SK-N-SH (cell line): ENCODE measurements at regions not wholly inside any gene's neighbourhood (a gene's known extent, or its start where the extent isn't known, plus 50 kb on each side); places are given as distances from the start of the nearest gene placed in this dataset.
"Not testable (repeated sequence)": the region's sequence is repeated elsewhere in the genome, so short reads cannot be mapped to it uniquely, and the experiment has no call there.

Source experiments
- CTCF ChIA-PET: fragments of 300-600, 350-600 bp; formaldehyde crosslinking; extraction: SDS; loops from one replicate; lab custom pipeline; 2021; lab: Yijun Ruan, JAX
- POLR2A ChIA-PET: fragments of 350-600 bp; sonication (Branson Sonifier 250); formaldehyde crosslinking; extraction: SDS; loops from one replicate; lab custom pipeline; 2020; ENCODE audit warnings: antibody characterized with exemption, inconsistent platforms; lab: Yijun Ruan, JAX
- DNase-seq: peaks from one replicate; pipeline ENCODE4 v3.0.0; 2012
- H2AFZ ChIP-seq: fragments of 200-600 bp; sonication (generic); 2 replicates; pipeline ENCODE4 v1.8.1; 2016; ENCODE audit warnings: antibody characterized with exemption, mild to moderate bottlenecking, low read depth
- H3F3A ChIP-seq: fragments of 200-600 bp; sonication (generic); replicated peaks from 2 replicates; pipeline ENCODE3; 2016; ENCODE audit warnings: antibody characterized with exemption, mild to moderate bottlenecking; ENCODE audit not compliant: insufficient read depth
- H3K27ac ChIP-seq, 2 experiments: fragments of 200-500 bp in 1 of 2; fragments of 200-600 bp in 1 of 2; sonication (Bioruptor generic) in 1 of 2; sonication (generic), shearing (Covaris generic) in 1 of 2; 2 replicates each; pipeline versions ENCODE4 v1.5.1 to v1.6.1; 2014 to 2016; ENCODE audit warnings: low read depth in 2 of 2, inconsistent platforms in 1 of 2, low read length in 1 of 2, mild to moderate bottlenecking in 1 of 2, mixed read lengths in 1 of 2
- H3K27me3 ChIP-seq: fragments of 200-600 bp; sonication (generic), shearing (Covaris generic); 2 replicates; pipeline ENCODE4 v1.6.1; 2016; ENCODE audit warnings: mixed run types; ENCODE audit not compliant: insufficient read depth
- H3K36me3 ChIP-seq, 2 experiments: fragments of 200-500 bp in 1 of 2; fragments of 200-600 bp in 1 of 2; sonication (Bioruptor generic) in 1 of 2; sonication (generic) in 1 of 2; replicated peaks in 1 of 2; 2 replicates each; pipeline versions ENCODE3 to v1.5.1; 2014 to 2016; ENCODE audit warnings: low read length in 1 of 2, mild to moderate bottlenecking in 1 of 2; ENCODE audit not compliant: insufficient read depth in 2 of 2, control insufficient read depth in 1 of 2
- H3K4me1 ChIP-seq, 2 experiments: fragments of 200-500 bp in 1 of 2; fragments of 200-600 bp in 1 of 2; sonication (Bioruptor generic) in 1 of 2; sonication (generic), shearing (Covaris generic) in 1 of 2; 2 replicates each; pipeline versions ENCODE4 v1.5.1 to v1.6.1; 2014 to 2016; ENCODE audit warnings: low read depth in 1 of 2, low read length in 1 of 2, mixed run types in 1 of 2; ENCODE audit not compliant: insufficient read depth in 2 of 2, control insufficient read depth in 1 of 2
- H3K4me2 ChIP-seq: fragments of 200-600 bp; sonication (generic), shearing (Covaris generic); 2 replicates; pipeline ENCODE4 v1.6.1; 2017; ENCODE audit warnings: mixed run types
- H3K4me3 ChIP-seq, 2 experiments: fragments of 200-500 bp in 1 of 2; fragments of 200-600 bp in 1 of 2; sonication (Bioruptor generic) in 1 of 2; sonication (generic), shearing (Covaris generic) in 1 of 2; 2 replicates each; pipeline versions ENCODE4 v1.5.1 to v1.8.1; 2014 to 2016; ENCODE audit warnings: low read depth in 2 of 2, inconsistent platforms in 1 of 2, low read length in 1 of 2, mild to moderate bottlenecking in 1 of 2, mixed read lengths in 1 of 2, moderate library complexity in 1 of 2
- H3K79me2 ChIP-seq: fragments of 200-600 bp; sonication (generic); 2 replicates; pipeline ENCODE4 v1.8.1; 2017; ENCODE audit warnings: mild to moderate bottlenecking; ENCODE audit not compliant: insufficient read depth
- H3K9ac ChIP-seq: fragments of 200-600 bp; sonication (generic); 2 replicates; pipeline ENCODE4 v1.6.1; 2017; ENCODE audit warnings: mixed run types
- H3K9me2 ChIP-seq: fragments of 200-600 bp; sonication (generic); 2 replicates; pipeline ENCODE4 v1.6.1; 2017; ENCODE audit warnings: mixed run types
- H3K9me3 ChIP-seq: fragments of 200-600 bp; sonication (generic); 2 replicates; pipeline ENCODE4 v1.6.1; 2017; ENCODE audit warnings: mixed run types, mild to moderate bottlenecking, moderate library complexity
- H4K20me1 ChIP-seq: fragments of 200-600 bp; sonication (generic); 2 replicates; pipeline ENCODE4 v1.6.1; 2017; ENCODE audit warnings: mild to moderate bottlenecking, mixed run types; ENCODE audit not compliant: insufficient read depth
- EP300 ChIP-seq, 2 experiments: IDR thresholded peaks; 2 replicates each; pipeline versions ENCODE4 v1.4.0 to v1.6.1; 2012; ENCODE audit warnings: borderline replicate concordance in 1 of 2, low read depth in 1 of 2, low read length in 1 of 2
- FOXJ3 ChIP-seq: sonication (generic); formaldehyde crosslinking; IDR thresholded peaks from 2 replicates; pipeline ENCODE4 v1.5.1; 2020; ENCODE audit warnings: mild to moderate bottlenecking, missing genetic modification reagents
- GABPA ChIP-seq: IDR thresholded peaks from 2 replicates; pipeline ENCODE4 v1.4.0; 2012; ENCODE audit warnings: low read depth, mild to moderate bottlenecking
- GATA2 ChIP-seq: sonication (generic); formaldehyde crosslinking; IDR thresholded peaks from 2 replicates; pipeline ENCODE4 v1.5.0; 2020; ENCODE audit warnings: mild to moderate bottlenecking, missing genetic modification reagents
- JUND ChIP-seq: IDR thresholded peaks from 2 replicates; pipeline ENCODE4 v1.4.0; 2012
- MXI1 ChIP-seq: IDR thresholded peaks from 2 replicates; pipeline ENCODE4 v1.6.1; 2012; ENCODE audit warnings: mild to moderate bottlenecking, low read depth, low read length, improper control_type of control experiment
- NRF1 ChIP-seq: IDR thresholded peaks from 2 replicates; pipeline ENCODE4 v1.6.1; 2012; ENCODE audit warnings: low read depth, mild to moderate bottlenecking, low read length
- RAD21 ChIP-seq: IDR thresholded peaks from 2 replicates; pipeline ENCODE4 v1.6.1; 2012; ENCODE audit warnings: mild to moderate bottlenecking, low read length
- RFX5 ChIP-seq: IDR thresholded peaks from 2 replicates; pipeline ENCODE4 v1.6.1; 2012; ENCODE audit warnings: mild to moderate bottlenecking, improper control_type of control experiment, low read length
- RXRA ChIP-seq: IDR thresholded peaks from 2 replicates; pipeline ENCODE4 v1.4.0; 2012; ENCODE audit warnings: low read depth, mild to moderate bottlenecking, borderline replicate concordance
- SIN3A ChIP-seq: IDR thresholded peaks from 2 replicates; pipeline ENCODE4 v1.6.1; 2012; ENCODE audit warnings: low read depth, mild to moderate bottlenecking, low read length, moderate library complexity, borderline replicate concordance
- WGBS: methylation state at CpG from one replicate; pipeline ENCODE4 v1.1.6; 2017; ENCODE audit warnings: low lambda C conversion rate; 5-methylcytosine and 5-hydroxymethylcytosine counted together
- TF ChIP-seq, protein P1 (sequence below): IDR thresholded peaks from 2 replicates; pipeline ENCODE4 v1.6.1; 2012; ENCODE audit warnings: mild to moderate bottlenecking, low read depth, low read length, moderate library complexity
- TF ChIP-seq, protein P2 (sequence below): fragments of 150-350 bp; IDR thresholded peaks from 2 replicates; pipeline ENCODE4 v1.6.1; 2017; ENCODE audit warnings: antibody characterized with exemption, low read length, low read depth, borderline replicate concordance
- TF ChIP-seq, protein P3 (sequence below): IDR thresholded peaks from 2 replicates; pipeline ENCODE4 v1.4.0; 2012; ENCODE audit warnings: low read depth
- TF ChIP-seq, protein P4 (sequence below): fragments of 150-350 bp; IDR thresholded peaks from 2 replicates; pipeline ENCODE4 v1.6.1; 2016; ENCODE audit warnings: mild to moderate bottlenecking, low read depth, low read length

DNA sequence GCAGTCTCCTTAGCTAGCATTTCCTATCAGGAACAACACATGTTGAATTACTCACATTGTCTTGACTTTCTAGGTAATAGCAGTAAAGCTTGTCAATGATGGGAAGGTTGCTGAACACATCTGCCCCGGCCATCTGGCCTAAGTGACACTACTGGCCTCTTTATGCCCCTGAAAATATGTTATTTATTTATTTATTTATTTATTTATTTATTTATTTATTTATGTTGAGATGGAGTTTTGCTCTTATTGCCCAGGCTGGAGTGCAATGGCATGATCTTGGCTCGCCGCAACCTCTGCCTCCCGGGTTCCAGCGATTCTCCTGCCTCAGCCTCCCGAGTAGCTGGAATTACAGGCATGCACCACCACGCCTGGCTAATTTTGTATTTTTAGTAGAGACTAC, 95.9 kb upstream of the ERCC6L2 start:
- H3K9me2 ChIP-seq, H3K36me3 ChIP-seq, H3F3A ChIP-seq, H3K9ac ChIP-seq, POLR2A ChIA-PET, H3K4me1 ChIP-seq, H3K79me2 ChIP-seq, H4K20me1 ChIP-seq, H3K4me2 ChIP-seq, H3K4me3 ChIP-seq, H3K9me3 ChIP-seq, H3K27me3 ChIP-seq, H3K27ac ChIP-seq, H2AFZ ChIP-seq, DNase-seq: not testable (repeated sequence)
- WGBS: 84% methylated on average over 7 of the region's 7 CpGs
- CTCF ChIA-PET: interaction anchor here (1.0 kb wide), 1 partner anchor 52 kb away, joined by 3 read pairs; no protein-coding TSS in a partner anchor

DNA sequence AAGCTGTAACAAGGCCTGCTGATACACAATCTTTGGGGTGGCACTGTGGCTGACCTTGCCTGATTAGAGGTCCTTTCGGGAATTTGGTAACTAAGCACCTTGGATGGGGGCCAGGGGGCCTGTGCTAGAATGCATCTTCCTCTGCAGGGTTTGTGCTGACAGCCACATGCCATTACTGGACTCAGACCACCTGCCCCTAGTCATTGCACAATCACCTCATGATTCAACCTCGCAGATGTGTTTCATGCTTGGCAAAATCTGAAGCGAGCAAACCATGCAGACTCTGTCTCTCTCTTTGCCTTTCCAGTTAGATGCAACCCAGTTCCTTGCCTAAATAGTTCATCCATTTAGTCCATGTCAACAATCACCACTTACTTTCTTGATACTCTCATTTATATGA, 96.5 kb upstream of the ERCC6L2 start:
- TF ChIP-seq JUND (no peak), FOXJ3 (CRISPR knock-in tag) (no peak), SIN3A (no peak), GATA2 (no peak), GABPA (no peak), NRF1 (no peak), RFX5 (no peak), RXRA (no peak), RAD21 (no peak), EP300 (IDR thresholded peaks at IDR 0.05; ENCODE audit: borderline replicate concordance in 1 of 2, low read depth in 1 of 2, low read length in 1 of 2) (no peak), MXI1 (no peak)
- TF ChIP-seq, protein P1, sequence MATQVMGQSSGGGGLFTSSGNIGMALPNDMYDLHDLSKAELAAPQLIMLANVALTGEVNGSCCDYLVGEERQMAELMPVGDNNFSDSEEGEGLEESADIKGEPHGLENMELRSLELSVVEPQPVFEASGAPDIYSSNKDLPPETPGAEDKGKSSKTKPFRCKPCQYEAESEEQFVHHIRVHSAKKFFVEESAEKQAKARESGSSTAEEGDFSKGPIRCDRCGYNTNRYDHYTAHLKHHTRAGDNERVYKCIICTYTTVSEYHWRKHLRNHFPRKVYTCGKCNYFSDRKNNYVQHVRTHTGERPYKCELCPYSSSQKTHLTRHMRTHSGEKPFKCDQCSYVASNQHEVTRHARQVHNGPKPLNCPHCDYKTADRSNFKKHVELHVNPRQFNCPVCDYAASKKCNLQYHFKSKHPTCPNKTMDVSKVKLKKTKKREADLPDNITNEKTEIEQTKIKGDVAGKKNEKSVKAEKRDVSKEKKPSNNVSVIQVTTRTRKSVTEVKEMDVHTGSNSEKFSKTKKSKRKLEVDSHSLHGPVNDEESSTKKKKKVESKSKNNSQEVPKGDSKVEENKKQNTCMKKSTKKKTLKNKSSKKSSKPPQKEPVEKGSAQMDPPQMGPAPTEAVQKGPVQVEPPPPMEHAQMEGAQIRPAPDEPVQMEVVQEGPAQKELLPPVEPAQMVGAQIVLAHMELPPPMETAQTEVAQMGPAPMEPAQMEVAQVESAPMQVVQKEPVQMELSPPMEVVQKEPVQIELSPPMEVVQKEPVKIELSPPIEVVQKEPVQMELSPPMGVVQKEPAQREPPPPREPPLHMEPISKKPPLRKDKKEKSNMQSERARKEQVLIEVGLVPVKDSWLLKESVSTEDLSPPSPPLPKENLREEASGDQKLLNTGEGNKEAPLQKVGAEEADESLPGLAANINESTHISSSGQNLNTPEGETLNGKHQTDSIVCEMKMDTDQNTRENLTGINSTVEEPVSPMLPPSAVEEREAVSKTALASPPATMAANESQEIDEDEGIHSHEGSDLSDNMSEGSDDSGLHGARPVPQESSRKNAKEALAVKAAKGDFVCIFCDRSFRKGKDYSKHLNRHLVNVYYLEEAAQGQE: no peak
- TF ChIP-seq, protein P2, sequence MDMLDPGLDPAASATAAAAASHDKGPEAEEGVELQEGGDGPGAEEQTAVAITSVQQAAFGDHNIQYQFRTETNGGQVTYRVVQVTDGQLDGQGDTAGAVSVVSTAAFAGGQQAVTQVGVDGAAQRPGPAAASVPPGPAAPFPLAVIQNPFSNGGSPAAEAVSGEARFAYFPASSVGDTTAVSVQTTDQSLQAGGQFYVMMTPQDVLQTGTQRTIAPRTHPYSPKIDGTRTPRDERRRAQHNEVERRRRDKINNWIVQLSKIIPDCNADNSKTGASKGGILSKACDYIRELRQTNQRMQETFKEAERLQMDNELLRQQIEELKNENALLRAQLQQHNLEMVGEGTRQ: no peak
- TF ChIP-seq, protein P3, sequence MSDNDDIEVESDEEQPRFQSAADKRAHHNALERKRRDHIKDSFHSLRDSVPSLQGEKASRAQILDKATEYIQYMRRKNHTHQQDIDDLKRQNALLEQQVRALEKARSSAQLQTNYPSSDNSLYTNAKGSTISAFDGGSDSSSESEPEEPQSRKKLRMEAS: no peak
- TF ChIP-seq, protein P4, sequence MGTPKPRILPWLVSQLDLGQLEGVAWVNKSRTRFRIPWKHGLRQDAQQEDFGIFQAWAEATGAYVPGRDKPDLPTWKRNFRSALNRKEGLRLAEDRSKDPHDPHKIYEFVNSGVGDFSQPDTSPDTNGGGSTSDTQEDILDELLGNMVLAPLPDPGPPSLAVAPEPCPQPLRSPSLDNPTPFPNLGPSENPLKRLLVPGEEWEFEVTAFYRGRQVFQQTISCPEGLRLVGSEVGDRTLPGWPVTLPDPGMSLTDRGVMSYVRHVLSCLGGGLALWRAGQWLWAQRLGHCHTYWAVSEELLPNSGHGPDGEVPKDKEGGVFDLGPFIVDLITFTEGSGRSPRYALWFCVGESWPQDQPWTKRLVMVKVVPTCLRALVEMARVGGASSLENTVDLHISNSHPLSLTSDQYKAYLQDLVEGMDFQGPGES: no peak
- Histone ChIP-seq H3K9ac (no peak overlapping the region), H3K9me2 (no peaks in the 10 kb centered on the region), H4K20me1 (no peaks in the 10 kb centered on the region), H3K9me3 (no peaks in the 10 kb centered on the region), H2AFZ (no peak overlapping the region), H3K4me1 (peaks cover 0 to 2% of the 10 kb centered on the region in 2 experiments; a peak in 1 of 4 replicates), H3K4me2 (no peak overlapping the region), H3K27me3 (no peaks in the 10 kb centered on the region), H3K27ac (no peak overlapping the region), H3F3A (no peaks in the 10 kb centered on the region), H3K4me3 (no peak overlapping the region), H3K36me3 (no peaks in the 10 kb centered on the region), H3K79me2 (no peaks in the 10 kb centered on the region)
- WGBS: 72% methylated on average over 2 of the region's 3 CpGs
- DNase-seq: no peak
- ChIA-PET CTCF (interaction anchor here (1.0 kb wide), 1 partner anchor 52 kb away, joined by 3 read pairs; no protein-coding TSS in a partner anchor), POLR2A (no interaction called here)
